Fibroblast of skin of abdomen (primary cell): ENCODE measurements at regions not wholly inside any gene's neighbourhood (a gene's known extent, or its start where the extent isn't known, plus 50 kb on each side); places are given as distances from the start of the nearest gene placed in this dataset.
A peak's percentile ranks its signal among the peaks of the same experiment; 100 is the strongest.
"Not testable (repeated sequence)": the region's sequence is repeated elsewhere in the genome, so short reads cannot be mapped to it uniquely, and the experiment has no call there.

Source experiments
- DNase-seq: peaks from one replicate; pipeline ENCODE4 v3.0.0-alpha.2; 2013

GRCh38 chr1:34371179-34371578 is 194.5 kb downstream of the C1orf94 start:
- DNase-seq: not testable (repeated sequence)

- no peak for DNase-seq
Observed at GRCh38 chr1:34371829-34372532, 195.3 kb downstream of the C1orf94 start.

GRCh38 chr1:34372891-34373290 is 196.2 kb downstream of the C1orf94 start:
- DNase-seq: no peak

- no peak for DNase-seq
Observed at GRCh38 chr1:34373912-34374311, 197.2 kb downstream of the C1orf94 start.

- no peak for DNase-seq
Observed at GRCh38 chr1:34376531-34376930, 199.8 kb downstream of the C1orf94 start.

GRCh38 chr1:34378968-34379856 is 202.5 kb downstream of the C1orf94 start:
- peak; percentile 63 for DNase-seq

GRCh38 chr1:34379911-34380310 is 203.2 kb downstream of the C1orf94 start:
- no peak for DNase-seq

GRCh38 chr1:34380526-34381124 is 203.9 kb downstream of the C1orf94 start:
- DNase-seq: no peak

- DNase-seq: no peak
Observed at GRCh38 chr1:34389974-34390373, 213.3 kb downstream of the C1orf94 start.

GRCh38 chr1:34396042-34396441 is 219.3 kb downstream of the C1orf94 start:
- DNase-seq: no peak

GRCh38 chr1:34398241-34398915 is 221.7 kb downstream of the C1orf94 start:
- DNase-seq: no peak

GRCh38 chr1:34398916-34399275 is 222.2 kb downstream of the C1orf94 start:
- no peak for DNase-seq

GRCh38 chr1:34400675-34401074 is 224.0 kb downstream of the C1orf94 start:
- DNase-seq: no peak

- DNase-seq: no peak
Observed at GRCh38 chr1:34403156-34403555, 226.4 kb downstream of the C1orf94 start.

- no peak for DNase-seq
Observed at GRCh38 chr1:34404804-34405203, 228.1 kb downstream of the C1orf94 start.

- no peak for DNase-seq
Observed at GRCh38 chr1:34405266-34405959, 228.7 kb downstream of the C1orf94 start.

GRCh38 chr1:34406377-34406776 is 229.7 kb downstream of the C1orf94 start:
- no peak for DNase-seq

- DNase-seq: peak; percentile 69
Observed at GRCh38 chr1:34406833-34407539, 230.3 kb downstream of the C1orf94 start.

GRCh38 chr1:34408011-34408410 is 231.3 kb downstream of the C1orf94 start:
- peak; percentile 38 for DNase-seq

- DNase-seq: no peak
Observed at GRCh38 chr1:34409689-34410229, 233.1 kb downstream of the C1orf94 start.
